NCI-H187 (cell line): ENCODE measurements at regions not wholly inside any gene's neighbourhood (a gene's known extent, or its start where the extent isn't known, plus 50 kb on each side); places are given as distances from the start of the nearest gene placed in this dataset.

Source experiments
- DNase-seq, 2 experiments: peaks; one replicate each; lab custom pipeline; 2025; lab: John Stamatoyannopoulos, UW

DNA sequence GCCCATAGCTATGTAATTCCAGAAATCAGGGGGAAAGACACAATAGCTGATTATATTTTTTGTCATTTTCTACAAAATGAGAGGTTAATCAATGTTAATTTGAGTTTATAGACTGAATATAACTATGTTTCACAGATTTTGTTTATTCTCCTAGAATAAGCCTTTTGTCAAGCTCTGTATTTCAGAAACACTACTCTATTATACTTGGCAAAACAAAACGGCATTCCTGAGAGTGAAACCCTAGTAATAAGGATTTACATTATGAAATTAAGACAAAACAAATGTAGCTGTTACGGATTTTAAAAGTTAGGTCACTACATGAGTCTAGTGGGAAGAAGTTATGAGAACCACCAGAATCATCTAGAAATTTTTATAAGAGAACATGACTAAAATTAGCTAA is 334.2 kb downstream of the KLF12 start:
- DNase-seq: no peak

DNA sequence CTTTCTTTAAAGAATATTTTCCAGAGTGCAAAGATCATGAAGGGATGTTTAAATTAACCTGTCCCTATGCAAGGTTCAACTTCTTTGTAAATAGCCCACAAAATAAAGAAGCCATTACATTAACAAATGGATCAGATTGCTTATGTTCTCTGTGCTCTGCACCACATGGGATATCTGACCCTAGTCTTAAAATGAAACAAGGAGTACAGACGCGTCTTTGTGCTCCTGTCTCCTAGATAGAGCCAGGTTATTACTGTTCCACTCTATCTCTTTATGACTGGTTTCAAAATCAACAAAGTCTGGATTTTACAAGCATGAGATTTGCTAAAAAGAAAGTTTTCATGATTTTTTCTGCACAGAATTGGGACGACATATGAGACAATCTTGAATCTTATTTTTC is 339.4 kb downstream of the KLF12 start:
- DNase-seq: no peak

DNA sequence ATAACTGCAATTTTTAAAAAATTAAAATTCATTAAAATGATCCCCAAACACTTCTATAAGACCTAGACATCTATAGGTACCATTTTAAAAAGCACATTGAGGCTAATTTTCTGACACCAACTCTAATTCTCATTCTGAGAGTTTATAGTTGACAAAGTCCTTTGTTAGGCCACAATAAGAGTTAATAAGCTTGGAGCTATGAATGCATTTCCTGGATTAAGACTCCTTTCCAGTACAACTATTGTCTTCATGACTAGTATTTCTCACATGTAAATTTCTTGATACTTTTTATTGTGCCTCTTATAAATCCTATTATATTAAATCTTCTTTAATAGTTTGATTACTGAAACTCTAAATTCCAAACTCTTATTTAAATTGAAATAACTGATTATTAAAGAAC is 340.8 kb downstream of the KLF12 start:
- DNase-seq: no peak

DNA sequence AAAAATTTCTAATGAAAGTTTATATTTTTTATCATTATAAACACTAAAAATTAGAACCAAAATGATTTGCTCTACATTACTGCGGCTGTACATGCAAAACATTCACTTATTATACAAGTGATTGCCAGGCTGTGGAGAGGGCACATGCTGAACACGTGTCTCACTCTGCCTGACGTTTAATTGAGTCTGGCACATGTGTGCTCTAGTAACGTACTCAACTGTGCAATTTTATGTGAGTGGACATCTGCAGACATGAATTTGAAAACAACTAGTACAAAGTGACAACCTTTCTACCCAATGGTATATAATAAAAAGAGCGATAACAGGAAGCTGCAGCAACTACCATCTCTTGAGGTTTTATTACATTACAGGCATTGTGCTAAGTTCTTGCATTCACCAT is 341.4 kb downstream of the KLF12 start:
- DNase-seq: no peak

DNA sequence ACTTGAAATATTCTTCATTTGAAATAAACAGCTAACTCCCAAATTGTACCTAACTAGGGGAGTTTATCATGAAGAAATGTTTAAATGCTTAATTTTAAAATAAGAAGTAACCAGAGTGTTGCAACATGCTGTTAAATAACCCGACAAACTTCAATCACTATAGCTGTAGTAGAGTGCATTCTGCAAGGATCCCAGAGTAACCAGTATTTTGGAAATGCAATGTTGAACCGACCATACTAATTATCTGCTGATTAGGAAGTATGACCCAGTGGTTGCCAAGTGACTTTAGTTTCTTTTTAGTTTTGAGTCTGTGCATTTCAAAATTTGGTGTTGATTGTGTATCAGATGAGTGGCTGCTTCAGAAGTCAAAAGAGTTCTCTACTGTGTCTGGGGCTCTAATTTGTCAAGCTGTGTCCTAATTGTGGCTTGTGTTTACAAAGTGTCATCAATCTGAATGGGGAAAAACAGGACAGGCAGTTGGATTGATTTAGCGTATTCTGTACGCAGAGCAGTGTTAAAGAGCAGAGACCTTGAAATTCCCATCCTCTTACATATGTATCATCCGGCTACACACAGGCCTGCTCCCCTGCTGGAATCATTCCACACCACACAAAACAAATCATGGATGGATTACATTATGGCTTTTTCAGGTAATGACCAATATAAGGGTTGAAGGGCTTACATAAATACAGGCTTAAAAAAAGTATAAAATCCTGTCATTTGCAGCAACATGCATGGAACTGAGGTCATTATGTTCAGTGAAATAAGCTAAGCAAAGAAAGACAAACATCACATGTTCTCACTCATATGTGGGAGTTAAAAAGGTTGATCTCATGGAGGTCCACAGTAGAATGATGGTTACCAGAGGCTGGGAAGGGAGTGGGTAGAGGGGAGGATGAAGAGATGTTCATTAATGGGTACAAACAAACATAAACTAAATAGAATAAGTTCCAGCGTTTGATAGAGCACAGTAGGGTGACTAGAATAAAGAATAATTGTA is 351.5 kb downstream of the KLF12 start:
- no peak for DNase-seq

DNA sequence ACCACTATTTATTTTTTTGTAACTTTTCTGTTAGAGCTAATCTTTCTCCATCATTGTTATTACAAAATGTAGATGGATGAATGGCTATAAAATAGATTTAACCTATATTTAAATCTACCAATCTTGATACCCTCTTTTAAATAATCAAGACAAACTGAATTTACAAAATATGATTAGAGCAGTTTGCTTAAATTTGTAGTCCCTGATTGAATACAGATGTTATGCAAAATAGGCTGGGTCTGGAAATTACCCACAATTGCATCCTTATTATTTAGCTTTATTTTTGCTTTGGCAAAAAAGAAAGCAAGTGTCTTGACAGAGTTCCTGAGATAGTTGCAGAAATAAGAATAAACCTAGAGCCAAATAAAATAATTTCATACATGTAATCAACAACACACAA is 352.8 kb downstream of the KLF12 start:
- no peak for DNase-seq

DNA sequence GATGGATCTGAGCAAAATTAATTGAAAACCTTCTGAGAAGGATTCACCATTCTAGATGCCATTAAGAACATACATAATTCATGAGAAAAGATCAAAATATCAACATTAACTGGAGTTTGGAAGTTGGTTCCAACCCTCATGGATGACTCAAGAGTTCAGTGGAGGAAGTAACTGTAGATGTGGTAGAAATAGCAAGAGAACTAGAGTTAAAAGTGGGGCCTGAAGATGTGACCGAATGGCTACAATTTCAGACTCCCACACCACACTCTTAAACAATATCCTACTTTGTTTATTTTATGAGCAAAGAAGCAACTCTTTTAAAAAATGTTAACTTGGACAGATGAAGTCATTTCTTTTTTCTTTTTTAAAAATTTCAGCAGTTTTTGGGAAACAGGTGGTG is 354.3 kb downstream of the KLF12 start:
- no peak for DNase-seq

DNA sequence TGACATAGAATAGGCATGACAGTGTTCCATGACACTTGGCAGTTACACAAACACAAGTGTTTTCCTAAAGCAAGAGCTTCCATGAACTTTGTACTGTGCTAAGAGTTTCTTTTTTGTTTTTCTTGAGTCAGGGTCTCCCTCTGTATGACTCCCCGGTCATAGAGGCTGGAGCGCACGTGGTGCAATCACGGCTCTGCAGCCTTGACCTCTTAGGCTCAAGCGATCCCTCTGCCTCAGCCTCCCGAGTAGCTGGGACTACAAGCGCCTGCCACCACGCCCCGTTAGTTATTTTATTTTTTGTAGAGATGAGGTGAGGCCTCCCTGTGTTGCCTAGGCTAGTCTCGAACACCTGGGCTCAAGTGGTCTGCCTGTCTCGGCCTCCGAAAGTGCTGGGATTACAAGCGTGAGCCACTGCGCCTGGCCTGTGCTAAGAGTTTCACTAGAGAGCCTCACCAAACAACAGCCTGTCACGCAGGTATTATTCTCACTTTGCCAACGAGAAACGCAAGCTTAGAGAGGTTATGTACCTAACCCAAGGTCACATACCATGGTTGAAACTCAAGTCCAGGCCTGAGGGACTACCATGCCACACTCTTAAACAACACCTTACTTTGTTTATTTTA is 355.9 kb downstream of the KLF12 start:
- no peak for DNase-seq

DNA sequence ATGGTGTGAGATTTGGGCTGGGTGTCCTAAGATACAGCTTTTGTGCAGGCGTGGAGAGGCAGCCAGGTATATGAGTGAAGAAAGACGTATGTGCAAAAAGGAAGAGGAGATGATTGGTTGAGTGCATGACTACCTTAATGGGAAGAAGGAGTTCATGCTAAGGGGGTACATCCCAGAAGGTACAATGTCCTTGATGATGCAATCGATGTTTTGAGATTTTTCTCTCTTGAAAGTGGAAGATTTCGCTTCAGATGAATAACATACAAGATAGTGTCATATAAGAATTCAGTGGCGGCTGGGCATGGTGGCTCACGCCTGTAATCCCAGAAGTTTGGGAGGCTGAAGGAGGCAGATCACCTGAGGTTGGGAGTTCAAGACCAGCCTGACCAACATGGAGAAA is 357.1 kb downstream of the KLF12 start:
- DNase-seq: no peak

DNA sequence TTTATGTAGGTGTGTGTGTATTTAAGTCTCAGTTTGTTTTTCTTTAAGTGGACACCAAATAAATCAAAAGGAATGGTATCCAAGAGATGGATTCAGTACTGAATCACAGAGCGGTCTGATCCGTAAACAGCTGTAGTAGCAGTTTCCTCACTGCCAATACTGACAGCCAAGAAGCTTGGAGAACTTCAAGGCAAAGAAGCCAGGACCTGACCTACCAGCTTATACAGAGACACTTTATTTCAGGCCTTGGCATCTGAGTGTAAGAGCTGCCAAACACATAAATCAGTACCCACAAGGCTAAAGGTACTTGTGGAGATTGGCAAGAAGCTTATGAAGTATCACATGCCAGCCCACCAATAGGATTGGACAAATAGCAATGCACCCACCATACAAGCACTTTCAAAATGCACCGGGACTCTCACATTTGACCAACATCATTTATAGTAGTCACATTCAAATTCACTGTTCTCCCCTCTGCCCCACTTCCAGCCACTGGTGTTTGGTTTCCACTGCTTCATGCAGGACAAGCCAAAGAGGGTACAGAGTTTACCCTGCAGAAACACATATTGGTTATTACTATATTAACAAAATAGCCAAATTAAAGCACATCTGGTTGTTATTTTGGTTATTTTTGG is 357.9 kb downstream of the KLF12 start:
- DNase-seq: no peak

DNA sequence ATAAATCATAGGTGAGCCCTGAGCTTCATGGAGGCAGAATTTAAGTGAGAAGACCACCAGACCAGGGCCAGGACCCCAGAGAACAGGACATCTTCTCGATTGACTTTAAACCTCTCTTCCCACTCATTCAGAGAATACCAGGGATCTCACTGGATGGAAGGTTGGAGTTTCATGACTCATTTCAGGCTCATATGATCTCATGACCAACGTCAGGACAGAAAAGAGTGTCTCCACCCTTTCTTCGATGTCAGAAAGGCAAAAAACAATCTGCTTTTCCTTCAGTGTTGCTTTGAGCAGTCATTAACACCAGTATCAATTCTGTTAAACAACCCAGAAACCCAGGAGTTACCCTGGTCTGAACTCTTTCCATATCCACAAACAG is 361.0 kb downstream of the KLF12 start:
- no peak for DNase-seq

DNA sequence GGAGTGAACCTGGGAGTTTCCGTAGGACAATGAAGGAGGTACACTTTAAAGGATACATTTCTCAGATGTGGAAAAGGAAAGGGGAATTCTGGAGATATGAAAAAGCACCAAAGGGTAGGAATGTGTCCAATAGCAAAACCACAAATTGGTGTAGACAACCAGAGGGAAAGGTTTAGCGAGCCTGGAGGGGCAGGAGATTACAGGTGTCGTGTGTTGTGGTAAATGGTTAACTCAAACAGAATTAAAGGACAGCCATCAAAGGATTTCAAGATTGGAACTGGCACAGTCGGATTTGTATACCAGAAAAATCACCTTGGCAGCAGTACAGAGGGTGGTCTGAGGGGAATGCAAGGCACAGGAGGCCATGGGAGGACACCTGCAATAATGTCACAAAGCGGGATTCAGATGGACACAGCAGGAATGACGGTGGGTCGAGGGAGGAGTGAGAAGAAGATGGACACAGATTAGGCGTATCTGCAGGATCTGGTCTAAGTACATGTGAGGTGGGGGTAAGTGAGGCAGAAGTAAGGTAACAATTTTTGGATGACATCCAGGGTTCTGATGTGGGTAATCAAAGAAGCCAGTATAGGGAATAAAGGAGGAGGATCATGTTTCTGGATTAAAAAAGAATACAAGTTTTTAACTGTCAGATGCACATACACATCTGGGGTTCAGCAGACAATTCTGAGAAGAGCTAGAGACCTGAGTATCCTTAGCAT is 361.6 kb downstream of the KLF12 start:
- no peak for DNase-seq

DNA sequence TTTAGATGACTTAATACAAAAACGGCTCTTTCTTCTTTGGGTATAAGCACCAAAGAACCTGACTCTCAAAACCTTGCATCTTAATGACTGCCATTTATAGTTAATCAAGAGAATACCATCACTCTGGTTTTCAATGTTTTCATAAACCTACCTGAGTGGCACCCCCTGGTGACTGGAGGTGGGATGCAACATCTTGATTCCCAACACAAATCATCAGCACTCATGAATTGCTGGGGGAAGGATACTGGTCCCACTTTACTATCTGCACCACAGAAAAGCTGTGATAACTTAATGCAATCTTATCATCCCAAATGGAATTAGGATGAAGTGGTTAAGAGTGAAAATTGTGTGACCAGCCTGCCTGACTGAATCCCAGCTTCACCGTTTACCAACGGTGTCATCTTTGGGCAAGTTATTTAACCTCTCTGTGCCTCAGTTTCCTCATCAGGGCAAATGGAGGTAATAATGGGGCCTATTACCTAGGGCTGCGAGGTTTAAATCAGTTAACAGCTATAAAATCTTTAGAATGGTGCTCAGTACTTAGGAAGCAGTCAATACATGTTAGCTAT is 366.4 kb downstream of the KLF12 start:
- DNase-seq: no peak

DNA sequence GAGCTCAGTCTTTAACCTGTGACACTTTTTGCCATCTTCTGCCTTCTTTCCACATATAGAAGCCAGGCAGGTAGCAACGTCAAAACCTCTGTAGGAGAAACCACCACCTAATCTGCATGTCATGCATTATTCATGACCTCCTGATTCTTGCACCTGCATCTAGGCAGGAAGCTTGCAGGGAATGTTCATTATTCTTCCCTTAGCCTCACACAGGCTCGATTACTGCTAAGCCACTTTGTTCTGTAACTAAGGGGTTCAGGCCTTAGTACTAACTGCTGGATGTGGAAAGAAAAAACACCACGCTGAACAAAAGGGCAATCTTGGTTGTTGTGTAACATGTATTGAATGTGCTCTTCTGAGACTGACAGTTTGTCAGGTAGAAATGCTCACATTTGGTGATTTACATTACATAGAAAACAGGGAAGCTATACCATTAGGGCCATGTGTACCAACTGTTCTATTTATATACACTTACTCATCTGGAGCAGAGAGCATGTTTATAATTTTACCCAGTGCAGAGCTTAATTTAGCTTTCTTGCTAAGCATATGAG is 366.9 kb downstream of the KLF12 start:
- no peak for DNase-seq

DNA sequence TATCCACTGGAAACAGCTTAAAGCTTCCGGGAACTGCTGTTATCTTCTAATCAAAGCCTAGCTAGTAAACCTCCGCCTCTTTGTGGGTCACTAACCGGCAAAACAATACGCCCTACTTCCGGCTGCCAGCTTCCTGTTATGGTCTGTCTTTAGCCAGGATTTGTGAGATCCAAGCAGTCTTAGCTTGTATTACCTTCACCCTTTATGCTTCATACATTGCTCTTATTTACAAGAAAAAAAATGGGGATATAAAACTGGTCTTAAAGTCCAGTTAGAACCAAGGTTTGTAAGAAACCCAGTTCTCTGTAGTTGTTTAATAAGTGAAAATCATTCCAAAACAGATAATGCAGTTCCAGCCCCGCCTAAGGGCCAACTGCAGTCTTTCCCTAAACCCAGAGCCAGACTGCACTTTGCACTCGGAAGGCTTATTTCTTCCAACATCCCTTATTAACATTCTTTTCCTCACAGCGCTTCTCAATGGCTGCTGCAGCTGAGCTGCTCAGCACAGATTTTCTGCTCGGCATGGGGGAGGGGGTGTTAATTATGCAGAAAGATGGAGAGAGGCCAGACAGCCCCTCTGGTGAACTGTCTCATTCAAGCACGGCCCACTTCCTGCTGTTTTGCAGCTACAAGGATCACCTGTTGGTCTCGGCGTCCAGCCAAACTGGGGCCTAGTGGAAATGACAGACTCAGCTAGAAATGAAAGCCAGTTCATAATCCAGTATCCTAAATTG is 368.4 kb downstream of the KLF12 start:
- peak; percentile 62 to 87 for DNase-seq

DNA sequence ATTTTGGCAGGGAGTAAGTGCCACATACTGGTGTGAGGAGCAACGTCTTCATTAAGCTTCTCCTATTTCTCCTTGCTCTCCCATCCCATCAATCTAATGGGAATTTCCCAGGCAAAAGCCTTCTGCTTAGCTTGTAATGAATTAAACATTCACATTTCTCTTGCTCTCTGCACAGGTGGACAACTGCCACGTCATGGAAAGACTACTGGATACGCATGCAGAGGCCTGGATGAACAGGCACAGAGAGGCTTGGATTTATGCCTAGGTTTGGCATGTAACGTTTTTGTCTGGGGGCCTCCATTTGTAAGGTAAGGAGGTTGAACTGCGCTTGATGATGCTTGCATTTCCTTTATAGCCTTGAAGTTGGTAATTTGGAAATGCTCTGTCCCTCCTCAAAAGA is 374.8 kb downstream of the KLF12 start:
- no peak for DNase-seq

DNA sequence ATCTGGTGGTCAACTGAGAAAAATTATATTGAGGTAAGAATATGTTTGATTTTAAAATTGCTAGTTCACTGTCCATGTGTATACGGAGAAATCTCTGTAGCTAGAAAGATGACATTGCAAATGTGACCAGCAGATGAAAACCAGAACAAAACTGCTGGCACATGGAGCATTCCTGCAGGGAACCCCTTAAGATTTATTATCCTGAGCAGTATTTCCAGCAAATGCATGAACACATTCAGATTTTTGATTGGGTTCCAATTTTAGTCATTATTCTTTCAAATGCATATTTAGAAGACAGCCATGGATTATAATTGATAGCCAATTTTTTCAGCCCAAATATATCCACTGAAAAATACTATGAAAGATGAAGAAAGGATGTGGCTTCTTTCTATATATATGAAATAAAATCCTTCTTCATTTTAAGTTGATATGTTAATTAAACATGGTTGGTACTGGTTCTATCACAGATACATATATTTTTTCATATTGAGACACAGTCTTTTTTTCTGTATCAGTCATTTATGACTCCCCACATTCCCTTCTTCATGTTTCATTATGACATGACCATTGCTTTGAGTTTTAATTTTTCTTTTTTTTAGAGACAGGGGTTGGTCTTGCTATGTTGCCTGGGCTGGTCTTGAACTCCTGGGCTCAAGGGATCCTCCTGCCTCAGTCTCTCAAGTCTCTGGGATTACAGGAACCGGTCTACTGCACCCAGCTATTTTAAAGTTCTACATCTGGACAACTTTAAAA is 376.5 kb downstream of the KLF12 start:
- no peak for DNase-seq

DNA sequence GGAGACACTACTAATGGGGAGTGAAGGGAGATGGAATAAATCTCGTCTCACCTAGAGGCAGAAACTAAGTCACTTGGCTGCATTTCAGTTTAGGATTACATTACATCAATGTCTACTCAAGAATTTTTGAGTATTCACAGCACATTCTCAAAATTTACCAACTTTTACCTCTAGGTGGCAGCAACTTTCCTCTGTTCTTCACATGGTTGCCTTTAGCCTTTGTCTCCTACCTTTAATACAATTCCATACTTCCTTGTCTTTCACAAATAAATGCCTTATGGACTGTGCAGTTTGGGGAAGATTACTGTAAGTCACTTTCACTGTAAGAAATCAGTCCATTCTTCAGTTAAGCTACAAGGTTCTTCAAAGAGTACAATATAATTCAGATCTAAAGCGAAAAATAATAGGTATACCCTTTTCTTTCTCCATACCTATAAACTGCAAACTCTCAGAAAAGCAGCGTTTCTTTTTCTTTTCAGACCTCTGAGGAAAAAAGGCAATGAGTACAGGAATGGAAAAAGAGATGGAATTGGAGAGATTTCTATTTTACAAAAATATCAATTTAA is 379.4 kb downstream of the KLF12 start:
- DNase-seq: peak; percentile 48 to 50

DNA sequence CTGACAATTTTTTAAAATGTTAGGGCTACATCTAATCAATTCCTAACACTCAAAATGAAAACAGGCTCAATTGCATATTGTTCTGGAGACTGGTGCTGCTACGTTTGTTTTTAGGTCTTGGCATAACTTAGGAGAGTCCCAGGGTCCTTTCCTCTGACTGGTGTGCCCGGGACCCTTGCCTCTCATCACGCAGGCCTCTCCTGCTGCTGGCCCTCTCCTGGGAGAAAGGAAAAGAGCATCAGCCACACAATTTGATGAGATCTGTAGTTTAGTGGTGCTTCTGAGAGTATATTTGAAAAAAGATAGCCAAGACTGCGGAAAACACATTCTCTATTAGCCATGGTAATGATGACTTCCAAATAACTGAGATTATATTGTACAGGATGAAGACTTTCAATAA is 380.0 kb downstream of the KLF12 start:
- DNase-seq: no peak

DNA sequence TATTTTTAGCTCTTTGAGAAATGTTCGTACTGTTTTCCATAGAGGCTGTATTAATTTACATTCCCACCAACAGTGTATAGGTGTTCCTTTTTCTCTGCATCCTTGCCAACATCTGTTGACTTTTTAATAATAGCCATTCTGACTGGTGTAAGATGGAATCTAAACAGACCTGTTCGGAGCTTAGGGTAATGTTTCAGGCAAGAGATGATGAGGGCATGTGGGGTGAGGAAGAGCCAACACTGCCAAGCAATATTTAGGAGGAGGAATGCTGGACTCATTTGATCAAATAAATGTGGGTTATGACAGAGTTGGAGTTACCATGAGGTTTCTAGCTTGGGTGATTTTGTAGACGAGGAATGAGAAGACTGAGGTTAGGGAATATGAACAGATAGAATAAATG is 382.9 kb downstream of the KLF12 start:
- no peak for DNase-seq
